Stomach (tissue), 8 donors: ENCODE measurements at regions not wholly inside any gene's neighbourhood (a gene's known extent, or its start where the extent isn't known, plus 50 kb on each side); places are given as distances from the start of the nearest gene placed in this dataset.

Experiments
- DNase-seq, 2 donors: peaks; one replicate each; pipeline versions ENCODE4 v3.0.0 to v3.0.0-alpha.2; 2013 to 2019
- H3K27ac ChIP-seq, 5 donors: fragments of 200-600 bp in 4 of 5; sonication (generic) in 4 of 5; one replicate each; pipeline ENCODE4 v1.5.1; 2013 to 2019; ENCODE audit warnings: mild to moderate bottlenecking in 1 of 5, moderate library complexity in 1 of 5
- H3K27me3 ChIP-seq, 3 donors: fragments of 200-600 bp; sonication (generic); one replicate each; pipeline ENCODE4 v1.5.1; 2017 to 2019; ENCODE audit warnings: mixed run types in 1 of 3
- H3K36me3 ChIP-seq, 4 donors: fragments of 200-600 bp; sonication (generic); 1 replicate in 3 of 4; 2 replicates in 1 of 4; pipeline ENCODE4 v1.5.1; 2016 to 2019
- H3K4me1 ChIP-seq, 4 donors: fragments of 200-600 bp; sonication (generic); one replicate each; pipeline ENCODE4 v1.5.1; 2016 to 2019
- H3K4me3 ChIP-seq, 4 donors: fragments of 200-600 bp; sonication (generic) in 3 of 4; one replicate each; pipeline ENCODE4 v1.5.1; 2016 to 2019; ENCODE audit warnings: mild to moderate bottlenecking in 1 of 4
- H3K9me3 ChIP-seq, 4 donors: fragments of 200-600 bp; sonication (generic); one replicate each; pipeline ENCODE4 v1.5.1; 2016 to 2019
- EP300 ChIP-seq: sonication (generic); formaldehyde crosslinking; IDR thresholded peaks from one replicate; pipeline ENCODE4 v1.6.1; 2017; ENCODE audit warnings: antibody characterized with exemption
- POLR2A ChIP-seq, 4 donors: fragments of 450-650 bp; IDR thresholded peaks; one replicate each; pipeline ENCODE4 v1.6.1; 2016; ENCODE audit warnings: antibody characterized with exemption in 4 of 4, control low read depth in 2 of 4, mild to moderate bottlenecking in 1 of 4, moderate library complexity in 1 of 4
- POLR2AphosphoS5 ChIP-seq, 3 donors: sonication (generic); formaldehyde crosslinking; IDR thresholded peaks; one replicate each; pipeline ENCODE4 v1.6.1; 2016; ENCODE audit warnings: antibody characterized with exemption in 3 of 3
- WGBS, 5 donors: extraction: QIAGEN DNeasy Blood & Tissue Kit in 3 of 5; methylation state at CpG; one replicate each; pipeline versions ENCODE4 v1.1.5 to v1.1.7; 2013 to 2018; 5-methylcytosine and 5-hydroxymethylcytosine counted together
- intact Hi-C: fragments of 100-400 bp; cut with DNase I; formaldehyde crosslinking; loops from one replicate; pipeline ENCODE4 v1.15.1; 2023; ENCODE audit warnings: low total_unique reads
- TF ChIP-seq, protein P1 (sequence below), 7 experiments: fragments of 450-650 bp in 4 of 7; fragments of 200-600 bp in 3 of 7; sonication (generic) in 3 of 7; IDR thresholded peaks; one replicate each; pipeline ENCODE4 v1.5.1; 2016 to 2019; ENCODE audit warnings: antibody characterized with exemption in 7 of 7, control low read depth in 2 of 7, mild to moderate bottlenecking in 1 of 7
- donor health status: healthy with polysubstance abuse.
- donor health status: Bipolar disorder and iron deficiency.
- donor health status: healthy.

DNA sequence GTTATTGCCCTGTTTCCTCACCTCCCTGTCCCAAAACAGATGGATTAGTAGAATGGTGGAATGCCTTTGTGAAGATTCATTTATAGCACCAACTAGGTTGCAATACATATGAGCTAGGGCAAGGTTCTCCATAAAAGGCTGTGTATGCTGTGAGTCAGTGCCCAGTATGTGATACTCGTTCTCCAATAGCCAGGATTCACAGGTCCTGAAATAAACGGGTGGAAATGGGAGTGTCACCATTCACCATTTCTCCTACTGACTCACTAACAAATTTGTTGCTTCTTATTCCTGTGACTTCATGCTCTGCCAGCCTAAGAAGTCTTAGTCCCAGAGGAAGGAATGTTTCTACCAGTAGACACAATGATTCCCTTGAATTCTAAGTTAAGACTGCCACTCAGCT lies 1745.4 kb downstream of the SLITRK1 start:
- Histone ChIP-seq H3K4me3 (no peak overlapping the region), H3K9me3 (peaks cover 0 to 12% (median 0%) of the 10 kb centered on the region in 4 donors), H3K4me1 (no peaks in the 10 kb centered on the region), H3K36me3 (no peaks in the 10 kb centered on the region), H3K27ac (no peak overlapping the region), H3K27me3 (no peaks in the 10 kb centered on the region)
- no peak for DNase-seq
- intact Hi-C loops, result no loop called here
- TF ChIP-seq, protein P1, sequence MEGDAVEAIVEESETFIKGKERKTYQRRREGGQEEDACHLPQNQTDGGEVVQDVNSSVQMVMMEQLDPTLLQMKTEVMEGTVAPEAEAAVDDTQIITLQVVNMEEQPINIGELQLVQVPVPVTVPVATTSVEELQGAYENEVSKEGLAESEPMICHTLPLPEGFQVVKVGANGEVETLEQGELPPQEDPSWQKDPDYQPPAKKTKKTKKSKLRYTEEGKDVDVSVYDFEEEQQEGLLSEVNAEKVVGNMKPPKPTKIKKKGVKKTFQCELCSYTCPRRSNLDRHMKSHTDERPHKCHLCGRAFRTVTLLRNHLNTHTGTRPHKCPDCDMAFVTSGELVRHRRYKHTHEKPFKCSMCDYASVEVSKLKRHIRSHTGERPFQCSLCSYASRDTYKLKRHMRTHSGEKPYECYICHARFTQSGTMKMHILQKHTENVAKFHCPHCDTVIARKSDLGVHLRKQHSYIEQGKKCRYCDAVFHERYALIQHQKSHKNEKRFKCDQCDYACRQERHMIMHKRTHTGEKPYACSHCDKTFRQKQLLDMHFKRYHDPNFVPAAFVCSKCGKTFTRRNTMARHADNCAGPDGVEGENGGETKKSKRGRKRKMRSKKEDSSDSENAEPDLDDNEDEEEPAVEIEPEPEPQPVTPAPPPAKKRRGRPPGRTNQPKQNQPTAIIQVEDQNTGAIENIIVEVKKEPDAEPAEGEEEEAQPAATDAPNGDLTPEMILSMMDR (IDR thresholded peaks at IDR 0.05), result no peak
- TF ChIP-seq POLR2A (IDR thresholded peaks at IDR 0.05), result no peak
- no peak for TF ChIP-seq POLR2AphosphoS5 (IDR thresholded peaks at IDR 0.05)
- TF ChIP-seq EP300, result no peak
- WGBS, 5 donors, result 66 to 86% (median 77%) methylated on average over 2 of the region's 2 CpGs

DNA sequence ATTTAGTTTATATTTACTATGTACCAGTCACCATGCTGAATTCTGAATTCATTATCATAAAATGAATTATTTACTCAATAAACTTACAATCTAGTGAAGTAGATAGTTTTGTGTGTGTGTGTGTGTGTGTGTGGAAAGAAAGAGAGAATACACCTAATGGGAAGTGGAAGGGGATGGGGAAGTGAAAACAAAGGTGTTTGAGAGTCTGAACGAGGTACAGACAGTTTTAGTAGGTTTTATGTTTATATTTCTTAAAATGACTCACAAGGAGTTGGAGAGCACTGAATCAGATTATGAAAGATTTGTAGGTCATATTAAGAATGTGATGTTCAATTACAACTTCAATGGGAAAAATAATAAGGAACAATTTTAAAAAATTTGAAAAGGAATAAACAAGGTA lies 1753.0 kb downstream of the SLITRK1 start:
- H3K9me3 ChIP-seq, result no peaks in the 10 kb centered on the region
- H3K4me3 ChIP-seq, result no peak overlapping the region
- no peak overlapping the region for H3K27ac ChIP-seq
- no peaks in the 10 kb centered on the region for H3K27me3 ChIP-seq
- no peaks in the 10 kb centered on the region for H3K4me1 ChIP-seq
- intact Hi-C loops, result no loop called here
- TF ChIP-seq EP300, result no peak
- TF ChIP-seq POLR2A (IDR thresholded peaks at IDR 0.05), result no peak
- 12 to 24% (median 22%) methylated on average over 1 of the region's 1 CpG for WGBS, 5 donors
- no peaks in the 10 kb centered on the region for H3K36me3 ChIP-seq
- DNase-seq, result no peak

DNA sequence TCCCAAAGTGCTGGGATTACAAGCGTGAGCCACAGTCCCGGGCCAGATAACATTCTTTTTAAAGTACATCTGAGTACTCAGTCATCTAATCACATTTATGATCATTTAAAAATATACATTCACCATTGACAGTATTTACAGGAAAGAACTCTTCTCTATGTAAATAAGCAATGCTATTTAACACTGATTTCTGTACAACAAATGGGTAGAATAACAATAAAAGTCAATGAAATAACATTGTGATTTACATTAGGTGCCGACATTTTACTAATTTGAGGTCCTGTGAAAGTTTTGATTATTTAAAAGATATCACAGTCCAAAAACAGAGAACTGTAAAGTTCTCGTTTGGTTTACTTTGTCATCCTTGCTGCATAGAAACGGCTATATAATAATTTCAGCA lies 1763.7 kb downstream of the SLITRK1 start:
- no peak for TF ChIP-seq EP300
- no peak for TF ChIP-seq POLR2A (IDR thresholded peaks at IDR 0.05)
- TF ChIP-seq, protein P1 (IDR thresholded peaks at IDR 0.05), result no peak
- no peak for TF ChIP-seq POLR2AphosphoS5 (IDR thresholded peaks at IDR 0.05)
- 65 to 83% (median 75%) methylated on average over 5 of the region's 5 CpGs for WGBS, 5 donors
- Histone ChIP-seq H3K4me3 (no peak overlapping the region), H3K36me3 (no peaks in the 10 kb centered on the region), H3K27me3 (no peaks in the 10 kb centered on the region), H3K27ac (no peak overlapping the region), H3K9me3 (no peaks in the 10 kb centered on the region), H3K4me1 (no peaks in the 10 kb centered on the region)
- intact Hi-C loops, result no loop called here
- DNase-seq, result no peak

DNA sequence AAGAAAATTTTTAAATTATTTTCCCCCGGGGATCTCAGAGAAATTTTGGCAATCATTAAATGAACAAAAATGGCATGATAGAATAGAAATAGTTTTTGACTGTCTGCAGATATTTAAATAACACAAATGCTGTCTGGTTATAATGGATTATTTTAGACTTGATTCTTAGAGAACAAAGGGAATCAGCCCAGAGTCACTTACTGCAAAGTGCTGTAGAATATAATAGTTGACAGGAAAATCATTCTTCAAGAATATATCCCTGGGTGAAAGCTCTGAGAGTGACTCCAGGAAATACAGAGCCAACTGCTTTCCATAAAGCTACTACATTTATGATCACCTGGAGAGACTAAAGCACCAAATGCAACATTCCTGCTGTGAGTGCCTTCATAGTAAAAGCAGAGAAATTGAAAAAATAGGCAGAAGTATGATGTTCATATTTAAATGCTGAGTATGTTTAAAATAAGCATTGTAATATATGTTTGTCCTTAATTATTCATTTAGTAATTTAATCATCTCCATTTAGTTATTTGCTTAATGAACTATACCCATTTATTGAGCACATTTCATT lies 1765.8 kb downstream of the SLITRK1 start:
- no peaks in the 10 kb centered on the region for H3K36me3 ChIP-seq

DNA sequence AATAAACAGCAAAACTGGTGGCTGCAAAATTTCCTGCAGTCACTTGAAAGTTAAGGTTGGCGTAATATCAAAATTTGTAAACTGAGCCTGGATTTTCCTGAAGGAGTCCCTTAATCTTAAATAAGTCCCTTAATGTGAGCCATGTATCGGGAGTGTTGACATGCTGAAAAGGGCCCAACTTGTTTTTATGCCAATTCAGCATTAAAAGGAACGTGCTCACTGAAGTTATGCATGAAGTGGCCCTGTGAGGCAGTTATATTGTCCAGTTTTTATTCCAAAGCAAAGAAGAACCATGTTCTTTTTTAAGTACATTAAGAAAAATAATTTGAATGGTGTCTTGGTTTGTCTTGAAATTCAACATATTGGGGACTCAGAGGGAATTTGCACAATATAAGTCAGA lies 1766.9 kb downstream of the SLITRK1 start:
- Histone ChIP-seq H3K9me3 (no peaks in the 10 kb centered on the region), H3K27me3 (no peaks in the 10 kb centered on the region), H3K36me3 (no peaks in the 10 kb centered on the region), H3K27ac (no peak overlapping the region), H3K4me3 (no peak overlapping the region), H3K4me1 (no peaks in the 10 kb centered on the region)
- DNase-seq, result no peak
- 69 to 78% (median 74%) methylated on average over 3 of the region's 3 CpGs for WGBS, 5 donors
- intact Hi-C loops, result no loop called here
- TF ChIP-seq, protein P1 (IDR thresholded peaks at IDR 0.05), result no peak
- TF ChIP-seq POLR2A (IDR thresholded peaks at IDR 0.05) (no peak), EP300 (no peak), POLR2AphosphoS5 (IDR thresholded peaks at IDR 0.05) (no peak)

More for the DNA sequence above, 1765.8 kb downstream of the SLITRK1 start:
- Histone ChIP-seq H3K27ac (no peak overlapping the region), H3K9me3 (no peaks in the 10 kb centered on the region), H3K4me1 (no peaks in the 10 kb centered on the region), H3K27me3 (no peaks in the 10 kb centered on the region), H3K4me3 (no peak overlapping the region)
- 78 to 94% (median 85%) methylated on average over 1 of the region's 1 CpG for WGBS, 5 donors
- DNase-seq, result no peak
- TF ChIP-seq, protein P1 (IDR thresholded peaks at IDR 0.05), result no peak
- TF ChIP-seq POLR2A (IDR thresholded peaks at IDR 0.05) (no peak), EP300 (no peak)
- intact Hi-C loops, result no loop called here
